IPS DF 4.7 (cell line): ENCODE measurements at regions not wholly inside any gene's neighbourhood (a gene's known extent, or its start where the extent isn't known, plus 50 kb on each side); places are given as distances from the start of the nearest gene placed in this dataset.
"Not testable (repeated sequence)": the region's sequence is repeated elsewhere in the genome, so short reads cannot be mapped to it uniquely, and the experiment has no call there.

Experiments
- DNase-seq: peaks from one replicate; pipeline ENCODE4 v3.0.0-alpha.2; 2013; ENCODE audit warnings: low spot score; ENCODE audit errors: extremely low read depth

DNA sequence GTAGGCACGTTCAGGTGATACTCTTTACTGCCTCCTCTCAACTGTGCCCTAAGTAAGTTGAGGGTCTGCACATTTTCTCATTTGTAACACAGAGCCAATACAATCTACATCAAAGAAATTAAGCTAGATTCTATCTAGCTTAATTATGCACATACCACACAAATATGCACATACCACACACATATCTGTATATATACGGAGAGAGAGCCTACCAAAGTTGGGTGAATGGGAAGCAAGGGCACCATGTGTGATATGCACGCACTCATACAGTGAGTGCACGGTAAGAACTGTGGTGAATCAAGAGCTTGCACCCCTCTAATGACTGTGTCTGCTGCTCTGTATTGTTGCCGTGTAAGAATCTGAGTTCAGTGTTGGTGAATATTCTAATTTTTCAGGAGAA is 314.9 kb downstream of the ZNF326 start:
- DNase-seq = no peak

GRCh38 chr1:90308421-90308820 is 313.5 kb downstream of the ZNF326 start:
- DNase-seq = no peak

DNA sequence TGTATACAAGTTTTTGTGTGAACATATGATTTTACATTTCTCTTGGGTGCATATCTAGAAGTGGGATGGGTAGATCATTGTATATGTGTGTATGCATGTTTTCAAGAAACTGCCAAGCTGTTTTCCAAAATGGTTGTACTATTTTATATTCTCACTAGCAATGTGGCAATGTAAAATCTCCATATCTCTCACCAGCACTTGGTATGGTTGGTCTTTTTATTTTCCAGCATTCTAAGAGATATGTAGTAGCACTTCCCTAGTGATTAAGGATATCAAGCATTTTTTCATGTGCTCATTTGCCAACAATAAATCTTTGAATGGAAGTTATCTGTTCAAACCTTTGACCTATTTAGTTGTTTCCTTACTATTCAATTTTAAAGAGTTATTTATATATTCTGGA is 310.7 kb downstream of the ZNF326 start:
- no peak for DNase-seq

DNA sequence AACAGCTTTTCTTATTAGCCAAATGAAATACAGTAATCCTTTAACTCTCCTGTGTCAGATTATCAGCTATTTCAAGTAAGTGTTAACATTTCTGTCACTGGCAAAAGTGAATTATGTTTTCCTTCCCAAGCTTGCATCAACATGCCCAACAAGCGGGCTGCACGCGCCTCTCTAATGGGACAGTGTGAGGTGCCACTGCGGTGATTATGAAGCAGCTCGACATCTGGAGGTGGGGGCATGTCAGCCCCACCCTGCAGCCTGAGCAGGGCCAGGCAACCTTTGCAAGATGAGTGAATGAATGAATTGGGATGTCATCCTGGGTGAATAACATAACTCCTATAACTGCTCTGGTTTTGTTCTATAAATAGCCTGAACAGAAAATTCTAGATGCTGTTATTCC is 301.4 kb downstream of the ZNF326 start:
- no peak for DNase-seq

DNA sequence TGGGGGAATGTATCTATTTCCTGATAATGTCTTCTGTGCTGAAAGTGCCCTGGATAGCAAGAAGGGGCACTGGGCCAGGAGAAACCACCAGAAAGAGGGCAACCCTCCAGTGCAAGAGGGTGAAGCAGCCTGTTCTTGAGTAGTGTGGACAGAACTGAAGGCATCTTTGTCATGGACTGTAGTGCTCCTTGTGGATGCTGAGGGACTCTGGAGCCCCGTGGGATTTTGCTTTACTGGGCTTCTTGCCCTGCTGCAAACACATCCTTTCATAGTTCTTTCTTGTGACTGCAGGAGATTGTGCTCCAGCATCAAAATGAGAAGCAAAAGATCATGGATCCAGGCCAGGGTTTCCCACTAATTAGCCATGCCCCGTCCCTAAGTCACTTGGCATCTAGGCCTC is 300.6 kb downstream of the ZNF326 start:
- DNase-seq = no peak

DNA sequence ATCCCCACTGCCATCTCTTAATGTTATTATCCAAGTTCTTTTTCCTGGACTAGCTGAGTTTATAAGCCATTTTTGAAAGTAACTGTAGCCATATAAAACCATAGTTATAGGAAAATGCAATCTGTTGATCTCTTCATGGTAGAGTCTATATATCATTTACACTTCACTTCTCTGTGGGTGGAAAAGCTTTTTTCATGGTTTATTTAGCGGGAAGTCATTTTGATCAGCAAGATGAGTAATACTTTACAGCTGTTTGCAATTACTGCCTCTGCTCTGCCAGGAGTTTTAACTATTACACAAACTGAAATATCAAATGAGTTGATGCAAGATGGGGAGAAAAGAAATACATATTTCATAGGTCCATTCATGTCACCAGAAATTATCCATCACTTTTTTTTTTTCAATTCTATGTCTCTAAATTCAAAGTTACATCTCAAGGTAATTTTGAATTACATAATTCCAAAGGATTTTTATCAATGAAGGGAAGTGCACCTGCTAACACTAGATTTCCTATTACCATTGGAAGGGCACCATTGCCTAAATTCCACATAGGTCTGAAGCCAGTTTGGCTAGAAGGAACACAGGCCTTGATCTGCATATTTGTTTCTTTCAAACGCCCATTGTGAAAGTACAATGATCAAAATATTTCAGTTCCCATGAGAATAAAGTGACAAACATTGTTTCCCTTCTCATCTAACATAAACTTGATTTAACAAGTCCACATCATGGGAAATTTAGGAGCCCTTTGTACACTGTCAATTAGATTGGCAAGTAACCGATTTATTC is 296.7 kb downstream of the ZNF326 start:
- no peak for DNase-seq

- no peak for DNase-seq
Measured at GRCh38 chr1:90282811-90283210, 287.9 kb downstream of the ZNF326 start.

- not testable (repeated sequence) for DNase-seq
Measured at GRCh38 chr1:90281886-90282285, 287.0 kb downstream of the ZNF326 start.

GRCh38 chr1:90277270-90277669 is 282.4 kb downstream of the ZNF326 start:
- DNase-seq = no peak

GRCh38 chr1:90274376-90274775 is 279.5 kb downstream of the ZNF326 start:
- DNase-seq = no peak

GRCh38 chr1:90273241-90273774 is 278.4 kb downstream of the ZNF326 start:
- no peak for DNase-seq

GRCh38 chr1:90262791-90263190 is 267.9 kb downstream of the ZNF326 start:
- no peak for DNase-seq

- DNase-seq = no peak
Measured at GRCh38 chr1:90262286-90262685, 267.4 kb downstream of the ZNF326 start.

- no peak for DNase-seq
Measured at GRCh38 chr1:90246069-90246468, 251.2 kb downstream of the ZNF326 start.

GRCh38 chr1:90236493-90236892 is 241.6 kb downstream of the ZNF326 start:
- DNase-seq = no peak

GRCh38 chr1:90223401-90223800 is 228.5 kb downstream of the ZNF326 start:
- DNase-seq = no peak

GRCh38 chr1:90220941-90221693 is 226.2 kb downstream of the ZNF326 start:
- no peak for DNase-seq

DNA sequence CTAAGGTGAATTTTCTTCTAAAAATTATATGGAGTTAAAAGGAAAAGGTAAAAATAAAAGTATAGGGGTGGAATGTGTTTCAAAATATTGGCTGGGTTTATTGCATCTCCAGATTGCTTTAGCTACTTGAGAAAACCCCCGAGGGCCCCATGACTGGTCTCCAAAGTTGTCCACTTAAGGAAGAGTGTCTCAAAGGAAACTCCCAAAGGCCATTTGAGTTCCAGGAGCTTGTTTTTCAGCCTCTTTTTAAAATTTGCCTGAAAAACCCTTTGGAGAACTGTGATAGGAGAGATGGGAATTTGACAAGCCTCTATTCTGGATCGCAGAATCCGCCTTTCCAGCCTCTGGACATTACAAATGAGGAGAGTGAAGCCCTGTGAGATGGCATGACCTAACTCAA is 225.6 kb downstream of the ZNF326 start:
- DNase-seq = no peak

DNA sequence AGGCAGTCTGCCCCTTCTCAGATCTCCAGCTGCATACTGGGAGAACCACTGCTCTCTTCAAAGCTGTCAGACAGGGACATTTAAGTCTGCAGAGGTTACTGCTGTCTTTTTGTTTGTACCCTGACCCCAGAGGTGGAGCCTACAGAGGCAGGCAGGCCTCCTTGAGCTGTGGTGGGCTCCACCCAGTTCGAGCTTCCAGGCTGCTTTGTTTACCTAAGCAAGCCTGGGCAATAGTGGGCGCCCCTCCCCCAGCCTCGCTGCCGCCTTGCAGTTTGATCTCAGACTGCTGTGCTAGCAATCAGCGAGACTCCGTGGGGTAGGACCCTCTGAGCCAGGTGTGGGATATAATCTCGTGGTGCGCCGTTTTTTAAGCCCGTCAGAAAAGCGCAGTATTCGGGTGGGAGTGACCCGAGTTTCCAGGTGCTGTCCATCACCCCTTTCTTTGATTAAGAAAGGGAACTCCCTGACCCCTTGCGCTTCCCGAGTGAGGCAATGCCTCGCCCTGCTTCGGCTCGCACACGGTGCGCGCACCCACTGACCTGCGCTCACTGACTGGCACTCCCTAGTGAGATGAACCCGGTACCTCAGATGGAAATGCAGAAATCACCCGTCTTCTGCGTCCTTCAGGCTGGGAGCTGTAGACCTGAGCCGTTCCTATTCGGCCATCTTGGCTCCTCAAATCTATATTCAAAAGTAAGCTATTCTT is 224.4 kb downstream of the ZNF326 start:
- DNase-seq = not testable (repeated sequence)

DNA sequence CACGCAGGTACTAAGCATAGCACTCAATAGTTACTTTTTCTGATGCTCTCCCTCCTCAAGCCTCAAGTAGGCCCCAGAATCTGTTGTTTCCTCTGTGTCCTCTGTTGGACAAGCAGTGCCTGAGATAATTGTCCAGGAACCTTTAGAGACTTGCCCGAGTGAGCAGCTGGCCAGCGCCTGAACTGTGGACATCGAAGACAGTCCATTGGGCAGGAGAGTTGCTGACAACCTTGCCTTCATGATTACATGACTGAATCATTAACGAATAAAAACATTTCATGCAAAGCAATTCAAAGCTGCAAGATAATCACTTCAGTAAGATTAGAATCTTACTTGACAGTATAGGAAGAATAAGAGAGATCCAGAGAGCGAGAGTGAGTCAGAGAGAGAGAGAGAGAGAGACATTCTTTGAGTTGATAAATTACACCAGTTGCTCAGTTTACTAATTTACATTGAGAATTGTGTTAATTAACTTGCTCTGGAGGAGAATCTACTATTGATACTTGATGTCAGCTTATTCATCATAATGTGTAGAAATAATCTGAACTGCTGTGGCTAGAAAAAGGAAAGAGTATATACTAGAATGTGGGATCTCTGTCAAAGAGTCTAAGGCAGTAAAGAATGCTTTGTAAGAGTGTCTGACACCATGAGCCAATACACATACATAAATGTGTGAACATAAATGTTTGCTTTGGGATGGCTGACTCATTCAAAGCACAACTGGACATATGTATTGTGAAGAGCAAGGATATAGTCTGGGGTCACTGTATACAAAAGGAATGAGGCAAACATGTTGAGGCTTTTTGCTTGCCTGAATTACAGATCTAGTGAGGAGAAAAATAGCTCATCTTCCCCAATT is 216.0 kb downstream of the ZNF326 start:
- DNase-seq = no peak

GRCh38 chr1:90208949-90209348 is 214.0 kb downstream of the ZNF326 start:
- DNase-seq = no peak
